HG03039 (cell line): ENCODE measurements at regions not wholly inside any gene's neighbourhood (a gene's known extent, or its start where the extent isn't known, plus 50 kb on each side); places are given as distances from the start of the nearest gene placed in this dataset.
"Not testable (repeated sequence)": the region's sequence is repeated elsewhere in the genome, so short reads cannot be mapped to it uniquely, and the experiment has no call there.

Source experiments
- ATAC-seq: cut with Tn5 transposase; IDR thresholded peaks from one replicate; pipeline ENCODE4 v1.9.1; 2021; ENCODE audit warnings: mild to moderate bottlenecking, moderate library complexity; ENCODE audit not compliant: unreplicated experiment

DNA sequence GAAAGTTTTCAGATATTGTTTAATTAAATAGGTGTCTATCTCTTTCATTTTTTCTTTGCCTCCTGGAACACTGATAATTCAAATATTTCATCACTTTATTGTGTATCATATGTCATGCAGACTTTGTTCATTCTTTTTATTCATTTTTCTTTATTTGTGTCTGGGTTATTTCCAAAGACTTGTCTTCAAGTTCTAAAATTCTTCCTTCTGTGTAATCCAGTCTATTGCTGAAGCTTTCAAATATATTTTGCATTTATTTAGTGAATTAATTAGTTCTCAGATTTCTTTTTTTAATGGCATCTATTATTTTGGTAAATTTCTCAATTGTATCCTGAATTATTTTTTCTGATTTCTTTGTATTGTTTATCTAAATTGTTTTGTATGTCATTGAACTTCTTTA is 70.1 kb downstream of the ZNF330 start:
- no peak for ATAC-seq

GRCh38 chr4:141294306-141294705 is 73.6 kb downstream of the ZNF330 start:
- ATAC-seq, result no peak

DNA sequence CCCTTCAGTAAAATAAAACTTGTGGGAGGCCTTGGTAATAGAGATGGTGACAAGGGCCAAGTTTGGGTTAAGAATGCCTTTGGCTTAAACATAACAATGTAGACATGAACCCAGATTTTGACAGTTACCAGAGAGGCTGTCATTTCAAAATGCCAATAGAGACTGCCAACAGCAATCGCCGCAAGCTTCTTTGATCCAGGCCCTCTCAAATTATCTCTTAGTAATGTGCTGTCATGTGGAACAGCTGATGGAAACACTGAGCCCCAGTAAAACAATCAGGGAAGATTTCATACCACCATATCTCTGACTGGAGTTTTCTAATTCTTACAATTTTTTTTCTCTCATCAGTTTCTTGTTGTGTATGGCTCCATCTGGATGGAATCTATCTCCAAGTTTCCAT is 80.5 kb downstream of the ZNF330 start:
- ATAC-seq, result no peak

DNA sequence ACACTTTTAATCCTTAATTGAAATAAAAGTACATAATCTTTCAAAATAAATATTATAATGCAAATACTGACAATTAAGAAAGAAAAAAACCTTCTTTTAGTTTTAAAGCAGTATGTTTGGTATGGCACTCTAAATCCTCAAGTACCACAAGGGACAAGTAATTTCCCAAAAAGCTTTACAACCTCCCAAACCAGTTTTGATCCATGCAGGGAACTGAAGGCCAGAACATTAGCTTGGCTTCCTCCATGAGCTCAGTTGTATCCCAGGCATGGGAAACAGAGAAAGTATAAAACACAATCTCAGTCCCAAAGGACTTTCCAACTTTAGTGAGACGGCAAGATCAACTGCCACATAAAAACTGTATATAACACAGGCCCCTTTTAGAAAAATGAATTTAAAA is 82.2 kb downstream of the ZNF330 start:
- ATAC-seq, result no peak

GRCh38 chr4:141304346-141304745 is 83.7 kb downstream of the ZNF330 start:
- ATAC-seq, result no peak

- no peak for ATAC-seq
These were observed 85.6 kb downstream of the ZNF330 start for GRCh38 chr4:141306331-141306730.

DNA sequence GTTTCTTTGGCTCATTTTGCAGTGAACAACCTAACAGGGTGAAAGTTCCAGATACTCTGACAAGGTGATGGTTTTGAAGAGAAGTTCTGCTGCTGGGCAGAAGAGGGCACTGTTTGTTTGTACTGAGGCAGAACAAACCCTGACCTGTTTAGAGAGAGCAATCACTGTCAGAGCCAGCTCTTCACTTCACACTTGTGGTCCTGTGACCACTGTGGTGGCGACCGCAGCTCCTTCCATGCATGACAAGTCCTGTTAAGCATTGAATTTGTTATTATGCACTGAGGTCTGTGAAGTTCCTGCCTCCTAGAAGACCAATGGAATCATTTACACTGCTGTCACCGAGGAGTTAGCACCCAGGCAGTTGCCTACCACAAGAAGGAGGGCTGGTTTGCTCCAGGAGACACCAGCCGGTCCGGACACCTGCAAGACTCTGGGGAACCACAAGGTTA is 86.6 kb downstream of the ZNF330 start:
- ATAC-seq, result peak; percentile 99

DNA sequence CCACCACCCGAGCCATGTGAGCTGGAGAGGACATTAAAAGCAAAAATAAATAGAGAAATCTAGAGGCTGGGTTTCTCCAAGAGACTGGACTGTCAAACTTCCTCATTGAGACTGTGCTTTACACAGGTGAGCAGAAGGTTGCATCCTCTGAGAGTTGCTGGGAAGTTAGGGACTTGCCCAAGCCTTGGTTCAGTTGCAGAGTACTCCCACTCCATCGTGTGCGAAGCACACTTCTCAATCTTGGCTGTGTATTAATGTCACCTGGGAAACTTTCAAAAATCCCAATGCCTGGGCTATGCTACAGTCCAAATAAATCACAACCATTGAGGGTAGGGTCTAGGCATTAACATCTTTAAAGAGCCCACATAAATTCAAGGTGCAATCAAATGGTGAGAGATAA is 89.2 kb downstream of the ZNF330 start:
- ATAC-seq, result no peak

- no peak for ATAC-seq
These were observed 90.8 kb downstream of the ZNF330 start for GRCh38 chr4:141311246-141312204.

- no peak for ATAC-seq
These were observed 93.9 kb downstream of the ZNF330 start for GRCh38 chr4:141314627-141315026.

DNA sequence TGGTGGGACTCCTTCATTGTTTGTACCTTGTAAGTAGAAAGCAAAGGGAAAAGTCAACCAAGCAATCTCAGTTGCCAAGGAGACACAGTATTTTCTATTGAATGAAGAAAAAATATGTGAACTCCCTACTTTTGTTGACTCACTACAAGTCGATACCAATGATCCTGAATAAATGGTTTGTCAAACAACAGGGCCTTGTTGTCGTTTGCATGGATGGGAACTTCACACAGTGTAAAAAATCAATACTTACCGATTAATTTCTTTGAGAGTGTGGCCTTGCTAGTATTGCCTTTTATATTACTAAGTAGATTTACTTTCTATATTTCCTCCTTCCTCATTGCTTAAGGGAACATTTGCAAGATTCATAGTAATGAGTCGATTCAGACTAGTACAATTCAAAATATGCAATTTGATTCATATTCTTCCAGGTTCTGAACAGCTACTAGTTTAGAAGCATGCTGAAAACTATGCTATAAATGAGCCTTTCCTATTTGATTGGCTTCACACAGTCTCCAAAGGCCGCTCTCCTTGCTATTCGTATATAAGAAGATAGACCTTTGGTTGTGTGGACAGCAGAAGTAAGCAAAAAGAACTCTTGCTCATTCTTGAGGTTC is 108.0 kb downstream of the ZNF330 start:
- no peak for ATAC-seq

DNA sequence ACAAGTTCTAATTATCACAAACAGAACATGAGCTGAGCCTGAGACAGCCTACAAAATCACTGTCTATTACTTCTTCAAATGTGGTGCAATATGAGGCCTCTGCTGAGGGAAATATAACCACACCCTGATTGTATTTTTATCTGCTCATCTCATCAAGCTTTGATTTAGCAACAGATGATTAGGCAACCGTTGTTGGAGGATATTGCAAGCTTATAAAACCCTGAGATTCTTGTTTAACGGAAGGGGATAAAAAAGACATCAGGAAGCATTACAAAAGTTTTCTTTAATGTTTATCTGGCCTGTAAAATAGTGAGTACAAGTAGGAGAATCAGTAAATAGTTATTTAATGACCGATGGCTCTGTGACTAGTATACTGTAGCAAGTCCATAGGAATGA is 108.5 kb downstream of the ZNF330 start:
- ATAC-seq, result no peak

- ATAC-seq, result no peak
These were observed 109.9 kb downstream of the ZNF330 start for GRCh38 chr4:141330616-141331015.

- ATAC-seq, result no peak
These were observed 111.1 kb downstream of the ZNF330 start for GRCh38 chr4:141331534-141332358.

GRCh38 chr4:141332359-141333181 is 111.9 kb downstream of the ZNF330 start:
- ATAC-seq, result not testable (repeated sequence)

DNA sequence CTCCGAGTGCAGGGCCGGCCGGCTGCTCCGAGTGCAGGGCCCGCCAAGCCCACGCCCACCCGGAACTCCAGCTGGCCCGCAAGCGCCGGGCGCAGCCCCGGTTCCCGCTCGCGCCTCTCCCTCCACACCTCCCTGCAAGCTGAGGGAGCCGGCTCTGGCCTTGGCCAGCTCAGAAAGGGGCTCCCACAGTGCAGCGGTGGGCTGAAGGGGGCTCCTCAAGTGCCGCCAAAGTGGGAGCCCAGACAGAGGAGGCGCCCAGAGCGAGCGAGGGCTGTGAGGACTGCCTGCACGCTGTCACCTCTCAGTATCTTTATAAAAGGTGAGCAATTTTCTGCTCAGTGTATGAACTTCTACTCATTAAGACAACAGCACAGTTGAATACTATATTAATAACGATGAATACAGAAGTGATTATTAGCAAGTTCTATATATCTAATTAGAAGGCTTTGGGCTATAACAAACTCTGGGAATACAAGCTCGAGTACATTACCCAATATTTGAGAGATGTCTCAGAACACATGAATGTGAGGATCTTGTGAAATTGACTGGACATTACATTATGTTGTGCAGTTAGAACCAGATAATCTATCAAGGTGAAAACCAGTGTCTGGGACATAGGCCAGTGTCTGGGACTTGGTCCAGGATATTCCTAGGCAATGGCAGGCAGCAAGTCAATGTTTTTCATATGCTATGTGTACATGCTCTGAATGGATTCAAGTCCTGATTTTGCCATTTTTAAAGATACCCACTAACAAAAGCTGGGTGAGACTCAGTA is 112.9 kb downstream of the ZNF330 start:
- ATAC-seq, result not testable (repeated sequence)

DNA sequence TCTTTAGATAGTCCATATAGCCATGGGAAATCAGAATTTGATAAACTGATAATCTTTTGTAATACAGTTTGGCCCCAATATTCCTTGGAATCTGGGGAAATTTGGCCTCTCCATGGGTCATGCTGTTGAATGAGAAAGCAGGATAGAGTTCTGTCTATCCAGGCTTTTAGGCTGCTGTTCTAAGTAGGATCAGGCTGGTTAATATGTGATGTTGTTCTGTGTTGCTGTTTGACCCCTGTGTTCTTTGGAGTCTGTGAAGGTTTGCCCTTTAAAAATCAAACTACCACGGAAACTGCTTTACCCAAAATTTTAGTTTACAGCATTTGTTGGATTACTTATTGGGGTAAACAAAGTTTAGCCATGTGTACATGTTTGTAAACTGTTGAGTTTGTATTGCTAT is 114.5 kb downstream of the ZNF330 start:
- no peak for ATAC-seq

DNA sequence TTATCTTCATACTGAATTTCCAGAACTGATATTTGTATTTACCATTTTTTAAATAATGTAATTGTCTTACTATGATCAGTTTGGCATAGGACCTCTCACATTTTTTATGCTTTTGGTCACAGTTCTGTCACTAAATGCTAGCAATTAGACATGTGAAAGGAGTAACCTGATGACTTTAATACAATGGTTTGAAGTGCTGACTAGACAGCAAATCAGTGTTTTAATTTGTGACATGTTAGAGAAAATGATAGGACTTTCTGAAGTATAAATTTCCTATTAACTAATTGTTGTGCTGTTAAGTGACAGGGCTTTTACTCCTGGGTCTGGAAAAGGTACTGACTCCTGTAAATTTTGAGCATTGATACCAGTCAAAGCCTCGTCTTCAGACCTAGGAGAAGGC is 117.5 kb downstream of the ZNF330 start:
- no peak for ATAC-seq

- ATAC-seq, result no peak
These were observed 118.7 kb downstream of the ZNF330 start for GRCh38 chr4:141339391-141339790.

GRCh38 chr4:141339966-141340365 is 119.3 kb downstream of the ZNF330 start:
- ATAC-seq, result no peak
